ENCODE measurements at regions not wholly inside any gene's neighbourhood (a gene's known extent, or its start where the extent isn't known, plus 50 kb on each side); places are given as distances from the start of the nearest gene placed in this dataset.

- TF ChIP-seq, protein P1, sequence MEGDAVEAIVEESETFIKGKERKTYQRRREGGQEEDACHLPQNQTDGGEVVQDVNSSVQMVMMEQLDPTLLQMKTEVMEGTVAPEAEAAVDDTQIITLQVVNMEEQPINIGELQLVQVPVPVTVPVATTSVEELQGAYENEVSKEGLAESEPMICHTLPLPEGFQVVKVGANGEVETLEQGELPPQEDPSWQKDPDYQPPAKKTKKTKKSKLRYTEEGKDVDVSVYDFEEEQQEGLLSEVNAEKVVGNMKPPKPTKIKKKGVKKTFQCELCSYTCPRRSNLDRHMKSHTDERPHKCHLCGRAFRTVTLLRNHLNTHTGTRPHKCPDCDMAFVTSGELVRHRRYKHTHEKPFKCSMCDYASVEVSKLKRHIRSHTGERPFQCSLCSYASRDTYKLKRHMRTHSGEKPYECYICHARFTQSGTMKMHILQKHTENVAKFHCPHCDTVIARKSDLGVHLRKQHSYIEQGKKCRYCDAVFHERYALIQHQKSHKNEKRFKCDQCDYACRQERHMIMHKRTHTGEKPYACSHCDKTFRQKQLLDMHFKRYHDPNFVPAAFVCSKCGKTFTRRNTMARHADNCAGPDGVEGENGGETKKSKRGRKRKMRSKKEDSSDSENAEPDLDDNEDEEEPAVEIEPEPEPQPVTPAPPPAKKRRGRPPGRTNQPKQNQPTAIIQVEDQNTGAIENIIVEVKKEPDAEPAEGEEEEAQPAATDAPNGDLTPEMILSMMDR (conservative IDR thresholded peaks at IDR 0.05; ENCODE audit: low read depth, low read length): no peak
- no peak for TF ChIP-seq EZH2phosphoT487 (IDR thresholded peaks at IDR 0.05; ENCODE audit: borderline replicate concordance, low read length)
These were observed 88.6 kb upstream of the GPC1 start for GRCh38 chr2:240346753-240347372.
